ENCODE measurements at regions not wholly inside any gene's neighbourhood (a gene's known extent, or its start where the extent isn't known, plus 50 kb on each side); places are given as distances from the start of the nearest gene placed in this dataset.
A peak's percentile ranks its signal among the peaks of the same experiment; 100 is the strongest.
"Not testable (repeated sequence)": the region's sequence is repeated elsewhere in the genome, so short reads cannot be mapped to it uniquely, and the experiment has no call there.

GRCh38 chr16:66265048-66265415 lies 101.5 kb upstream of the CDH5 start:
- DNase-seq: no peak

DNA sequence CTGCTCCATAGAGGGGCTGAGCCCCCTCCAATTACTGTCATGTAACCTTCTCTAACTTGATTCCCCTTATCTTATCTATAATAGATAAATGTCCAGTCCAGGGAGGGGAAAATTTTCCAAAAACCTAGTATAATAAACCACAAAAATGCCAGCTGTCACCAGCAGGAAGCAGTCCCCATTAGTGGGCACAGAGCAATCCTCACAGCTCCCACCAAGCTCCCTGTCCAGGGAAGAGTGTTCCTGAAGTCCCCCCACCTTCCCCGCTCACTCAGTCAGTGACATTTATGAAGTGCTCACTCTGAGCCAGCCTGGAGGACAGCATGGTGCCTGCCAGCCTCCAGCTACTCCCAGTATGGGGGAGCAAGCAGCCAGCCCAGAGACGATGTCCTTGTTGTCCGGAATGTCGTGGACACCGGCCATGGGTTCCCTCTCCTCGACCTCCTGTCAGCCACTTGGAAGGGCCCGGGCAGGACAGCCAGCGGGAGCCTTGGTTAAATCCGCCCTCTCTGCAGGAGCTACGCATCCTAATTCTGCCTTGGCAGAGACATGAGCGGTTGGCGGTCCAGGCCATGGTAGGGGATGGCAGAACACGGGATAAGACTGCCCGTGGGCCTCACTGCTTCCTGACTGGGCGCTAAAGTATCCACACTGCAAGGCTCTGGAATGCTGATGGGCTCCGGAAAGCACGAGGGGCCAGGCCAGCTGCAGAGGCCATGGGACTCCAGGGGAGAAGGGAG lies 102.0 kb upstream of the CDH5 start:
- no peak for DNase-seq

GRCh38 chr16:66263973-66264310 lies 102.5 kb upstream of the CDH5 start:
- no peak for DNase-seq

DNA sequence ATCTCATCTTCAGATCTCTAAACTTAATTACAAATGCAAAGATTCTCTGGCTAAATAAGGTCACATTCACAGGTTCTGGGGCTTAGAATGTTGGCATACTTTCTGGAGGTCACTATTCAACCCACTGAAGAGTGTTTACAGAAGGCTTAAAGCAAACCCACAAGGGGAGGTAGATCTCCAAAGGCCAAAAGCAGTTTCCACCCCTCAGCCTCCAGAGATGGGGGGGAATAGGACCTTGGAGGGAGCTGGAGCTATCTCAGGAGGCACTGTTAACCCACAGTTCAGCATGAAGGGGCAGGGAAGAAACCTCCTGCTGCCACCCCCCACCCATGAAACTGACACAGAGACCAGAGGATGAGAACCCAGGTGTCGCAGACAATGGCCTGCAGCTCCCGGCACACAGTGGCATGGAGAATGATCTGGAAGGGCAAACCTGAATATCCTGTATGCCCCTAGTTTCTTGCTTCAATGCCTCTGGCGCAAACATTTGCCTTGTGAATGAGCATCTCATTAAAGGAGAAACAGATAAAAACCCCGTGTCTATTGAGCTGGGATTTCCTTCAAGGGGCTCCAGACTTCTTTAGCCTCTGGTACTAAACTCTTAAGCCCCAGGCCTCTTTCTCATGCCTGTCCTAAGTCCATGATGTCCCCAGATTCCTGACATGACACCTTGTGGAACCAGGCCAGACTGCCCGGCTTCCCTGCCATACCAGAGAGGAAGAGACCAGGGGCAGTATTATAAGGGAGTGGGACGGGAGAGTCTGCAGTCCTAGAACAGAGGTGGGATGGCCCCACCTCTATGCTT lies 103.1 kb upstream of the CDH5 start:
- DNase-seq: no peak

GRCh38 chr16:66262253-66263167 lies 104.0 kb upstream of the CDH5 start:
- no peak for DNase-seq

DNA sequence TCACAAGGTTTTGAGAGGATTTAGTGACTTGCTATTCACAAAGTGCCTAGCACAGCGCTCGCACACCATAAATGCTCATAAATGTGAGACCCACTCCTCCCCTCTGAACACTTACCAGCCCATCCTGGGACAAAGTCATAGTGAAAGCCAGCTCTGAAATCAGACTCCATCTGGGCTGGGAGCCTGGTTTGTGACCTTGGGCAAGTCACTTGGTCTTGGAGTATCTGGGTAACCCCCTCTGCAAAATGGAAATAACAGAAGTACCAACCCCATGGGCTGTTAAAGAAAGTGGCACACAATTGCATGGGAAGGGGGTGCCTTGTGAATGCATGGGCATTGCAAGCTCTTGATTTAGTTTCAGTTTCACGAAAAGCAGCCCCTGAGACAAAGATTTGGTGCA lies 104.7 kb upstream of the CDH5 start:
- no peak for DNase-seq

- DNase-seq: no peak
Observed at GRCh38 chr16:66260522-66261254, 105.8 kb upstream of the CDH5 start.

- no peak for DNase-seq
Observed at GRCh38 chr16:66258916-66259845, 107.3 kb upstream of the CDH5 start.

- no peak for DNase-seq
Observed at GRCh38 chr16:66256919-66257318, 109.6 kb upstream of the CDH5 start.

GRCh38 chr16:66255647-66256046 lies 110.8 kb upstream of the CDH5 start:
- no peak for DNase-seq

DNA sequence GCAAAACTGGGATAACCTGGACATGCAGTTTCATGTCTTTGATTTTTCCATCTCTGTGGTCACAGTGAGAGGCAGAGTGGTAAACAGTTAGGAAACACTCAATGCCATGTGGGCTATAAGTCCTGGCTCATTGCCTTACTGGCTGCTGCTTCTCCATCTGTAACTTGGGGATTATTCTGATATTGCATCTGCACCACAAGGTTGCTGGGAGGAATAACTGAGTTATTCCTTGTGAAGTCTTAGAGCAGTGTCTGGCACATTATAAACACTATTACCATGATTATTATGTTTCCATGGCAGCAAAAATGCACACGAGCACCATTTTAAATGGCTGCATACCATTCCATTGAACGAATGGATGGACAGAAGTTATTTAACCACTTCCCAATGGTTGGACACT lies 111.7 kb upstream of the CDH5 start:
- no peak for DNase-seq

DNA sequence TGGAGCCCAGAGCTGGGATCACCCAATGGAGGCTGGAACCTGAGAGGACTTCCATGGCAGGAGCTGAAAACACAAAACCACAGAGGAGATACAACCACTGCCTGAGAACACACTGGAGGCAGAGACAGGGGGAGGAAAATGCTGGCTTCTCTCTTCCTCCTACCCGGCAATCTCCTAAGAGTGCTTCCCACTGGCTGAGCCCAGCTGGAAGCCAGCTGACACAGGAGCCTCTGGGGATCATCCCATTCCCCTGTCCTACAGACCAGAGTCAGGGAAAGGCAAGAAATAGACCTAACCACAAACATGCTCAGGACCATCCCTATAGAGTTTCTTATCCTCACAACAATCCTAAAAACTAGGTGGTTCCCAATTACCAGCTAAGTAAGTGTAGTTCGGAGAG lies 112.4 kb upstream of the CDH5 start:
- no peak for DNase-seq

DNA sequence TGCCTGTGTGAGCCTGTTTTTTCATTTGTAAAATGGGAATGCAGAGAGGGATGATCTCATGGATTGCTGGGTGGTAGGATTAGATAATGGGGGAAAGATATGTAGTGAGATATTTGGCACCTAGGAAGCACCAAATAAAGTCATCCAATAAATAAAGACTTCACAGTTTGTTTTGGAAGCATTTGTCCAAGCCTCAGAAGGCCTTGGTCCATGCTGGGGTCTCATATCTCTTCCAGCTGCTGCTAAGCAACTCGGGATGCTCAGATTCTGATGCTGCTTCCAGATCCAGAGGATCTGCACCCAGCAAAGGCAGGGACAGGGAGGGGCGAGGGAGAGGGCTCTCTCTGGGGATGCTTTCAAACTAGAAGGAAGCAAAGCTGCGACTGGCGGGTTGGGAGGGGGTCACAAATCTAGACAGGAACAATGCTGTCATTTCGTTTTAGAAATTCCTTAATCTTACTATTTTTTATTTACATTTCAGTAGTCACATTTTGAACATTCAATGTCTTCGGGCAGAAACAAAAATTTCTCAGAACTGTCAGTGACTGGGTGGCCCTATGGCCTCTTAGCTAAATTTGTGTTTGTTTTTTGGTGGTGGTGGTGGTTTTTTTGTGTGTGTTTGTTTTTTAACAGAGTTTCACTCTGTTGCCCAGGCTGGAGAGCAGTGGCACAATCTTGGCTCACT lies 114.9 kb upstream of the CDH5 start:
- DNase-seq: no peak

- DNase-seq: peak; percentile 36
Observed at GRCh38 chr16:66250686-66251431, 115.6 kb upstream of the CDH5 start.

GRCh38 chr16:66247516-66248481 lies 118.7 kb upstream of the CDH5 start:
- DNase-seq: no peak

GRCh38 chr16:66245868-66246267 lies 120.6 kb upstream of the CDH5 start:
- no peak for DNase-seq

GRCh38 chr16:66245072-66245471 lies 121.4 kb upstream of the CDH5 start:
- no peak for DNase-seq

DNA sequence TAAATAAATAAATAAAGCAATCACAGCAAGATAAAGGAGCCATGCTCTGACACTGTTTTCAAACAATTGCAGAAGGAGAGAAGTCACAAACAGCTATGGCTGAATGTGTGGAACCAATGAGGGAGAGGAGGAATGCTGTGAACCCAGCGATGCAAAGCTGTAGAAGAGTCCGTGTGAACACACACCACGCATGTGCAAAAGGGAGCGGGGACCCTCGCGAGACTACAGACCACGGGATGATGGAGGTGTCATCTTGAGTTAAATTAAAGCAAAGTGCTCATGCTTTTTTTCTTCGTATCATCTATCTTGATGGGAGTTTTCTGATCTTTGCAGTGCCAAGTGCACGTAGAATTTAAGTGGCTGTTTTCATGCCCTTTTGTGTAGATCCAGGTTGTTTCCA lies 123.8 kb upstream of the CDH5 start:
- DNase-seq: no peak

- DNase-seq: not testable (repeated sequence)
Observed at GRCh38 chr16:66242206-66242605, 124.3 kb upstream of the CDH5 start.

Measured in amniotic stem cell (primary cell).